ENCODE measurements at regions not wholly inside any gene's neighbourhood (a gene's known extent, or its start where the extent isn't known, plus 50 kb on each side); places are given as distances from the start of the nearest gene placed in this dataset.

DNA sequence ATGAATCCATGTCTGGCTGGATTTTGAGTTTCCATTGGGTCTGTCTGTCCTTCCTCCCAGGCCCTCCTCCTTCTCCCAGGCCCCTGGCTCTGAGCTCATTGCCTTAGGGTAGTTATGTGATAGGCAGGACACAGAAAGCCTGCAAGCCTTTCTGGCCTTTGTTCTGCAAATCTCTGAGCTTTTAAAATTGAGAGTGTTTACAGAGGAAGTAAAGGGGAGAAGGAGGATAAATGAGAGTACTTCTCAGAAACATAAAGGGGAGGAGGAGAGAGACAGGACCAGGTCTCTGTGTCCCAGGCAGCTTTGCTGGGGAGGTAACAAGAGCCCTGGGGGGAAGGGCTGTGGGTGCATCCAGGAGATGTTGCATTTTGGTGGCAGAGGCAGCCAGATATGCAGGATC lies 126.7 kb downstream of the FOXD2 start:
- TF ChIP-seq, protein P1, sequence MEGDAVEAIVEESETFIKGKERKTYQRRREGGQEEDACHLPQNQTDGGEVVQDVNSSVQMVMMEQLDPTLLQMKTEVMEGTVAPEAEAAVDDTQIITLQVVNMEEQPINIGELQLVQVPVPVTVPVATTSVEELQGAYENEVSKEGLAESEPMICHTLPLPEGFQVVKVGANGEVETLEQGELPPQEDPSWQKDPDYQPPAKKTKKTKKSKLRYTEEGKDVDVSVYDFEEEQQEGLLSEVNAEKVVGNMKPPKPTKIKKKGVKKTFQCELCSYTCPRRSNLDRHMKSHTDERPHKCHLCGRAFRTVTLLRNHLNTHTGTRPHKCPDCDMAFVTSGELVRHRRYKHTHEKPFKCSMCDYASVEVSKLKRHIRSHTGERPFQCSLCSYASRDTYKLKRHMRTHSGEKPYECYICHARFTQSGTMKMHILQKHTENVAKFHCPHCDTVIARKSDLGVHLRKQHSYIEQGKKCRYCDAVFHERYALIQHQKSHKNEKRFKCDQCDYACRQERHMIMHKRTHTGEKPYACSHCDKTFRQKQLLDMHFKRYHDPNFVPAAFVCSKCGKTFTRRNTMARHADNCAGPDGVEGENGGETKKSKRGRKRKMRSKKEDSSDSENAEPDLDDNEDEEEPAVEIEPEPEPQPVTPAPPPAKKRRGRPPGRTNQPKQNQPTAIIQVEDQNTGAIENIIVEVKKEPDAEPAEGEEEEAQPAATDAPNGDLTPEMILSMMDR (IDR thresholded peaks at IDR 0.05), result no peak
- no peak for TF ChIP-seq POLR2A (IDR thresholded peaks at IDR 0.05)
